ENCODE measurements at regions not wholly inside any gene's neighbourhood (a gene's known extent, or its start where the extent isn't known, plus 50 kb on each side); places are given as distances from the start of the nearest gene placed in this dataset.

DNA sequence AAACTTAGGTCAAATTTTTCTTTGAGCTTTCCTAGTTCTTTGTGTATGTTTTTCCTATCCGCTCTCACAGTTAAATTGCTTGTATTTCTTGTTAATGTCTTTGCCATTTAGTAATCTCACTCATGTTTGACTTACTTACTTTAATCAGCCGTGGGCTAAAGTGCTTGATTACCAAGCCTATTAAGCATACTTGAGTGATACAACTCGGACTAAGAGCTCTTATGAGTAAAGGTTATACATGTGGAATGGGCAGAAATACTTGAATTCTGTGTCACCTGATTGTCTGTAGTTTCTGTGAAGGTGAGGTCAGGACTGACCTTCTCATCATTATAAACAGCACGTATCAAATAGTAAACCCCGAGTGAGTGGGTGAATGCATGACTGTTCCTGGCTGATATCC, 664.5 kb downstream of the PDHA2 start:
- no peak for TF ChIP-seq EP300 (IDR thresholded peaks at IDR 0.05; ENCODE audit: low read depth)
- TF ChIP-seq, protein P1, sequence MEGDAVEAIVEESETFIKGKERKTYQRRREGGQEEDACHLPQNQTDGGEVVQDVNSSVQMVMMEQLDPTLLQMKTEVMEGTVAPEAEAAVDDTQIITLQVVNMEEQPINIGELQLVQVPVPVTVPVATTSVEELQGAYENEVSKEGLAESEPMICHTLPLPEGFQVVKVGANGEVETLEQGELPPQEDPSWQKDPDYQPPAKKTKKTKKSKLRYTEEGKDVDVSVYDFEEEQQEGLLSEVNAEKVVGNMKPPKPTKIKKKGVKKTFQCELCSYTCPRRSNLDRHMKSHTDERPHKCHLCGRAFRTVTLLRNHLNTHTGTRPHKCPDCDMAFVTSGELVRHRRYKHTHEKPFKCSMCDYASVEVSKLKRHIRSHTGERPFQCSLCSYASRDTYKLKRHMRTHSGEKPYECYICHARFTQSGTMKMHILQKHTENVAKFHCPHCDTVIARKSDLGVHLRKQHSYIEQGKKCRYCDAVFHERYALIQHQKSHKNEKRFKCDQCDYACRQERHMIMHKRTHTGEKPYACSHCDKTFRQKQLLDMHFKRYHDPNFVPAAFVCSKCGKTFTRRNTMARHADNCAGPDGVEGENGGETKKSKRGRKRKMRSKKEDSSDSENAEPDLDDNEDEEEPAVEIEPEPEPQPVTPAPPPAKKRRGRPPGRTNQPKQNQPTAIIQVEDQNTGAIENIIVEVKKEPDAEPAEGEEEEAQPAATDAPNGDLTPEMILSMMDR (IDR thresholded peaks at IDR 0.05) = no peak

Data from transverse colon (tissue), 3 donors.